Pancreas (tissue), 10 donors: ENCODE measurements at regions not wholly inside any gene's neighbourhood (a gene's known extent, or its start where the extent isn't known, plus 50 kb on each side); places are given as distances from the start of the nearest gene placed in this dataset.

Experiments used
- ATAC-seq, 4 donors: fragments of 200-7000 bp; cut with Tn5 transposase; one replicate each; pipeline versions ENCODE4 v1.8.0 to v1.9.1; 2020; ENCODE audit warnings: mild to moderate bottlenecking in 4 of 4, moderate library complexity in 4 of 4
- DNase-seq, 6 donors: peaks; one replicate each; pipeline ENCODE4 v3.0.0-alpha.2; 2020
- FAIRE-seq: peaks from 2 replicates; lab custom pipeline; 2012; peaks lifted over from hg19 to GRCh38; lab: Jason Lieb, UNC
- H3K27ac ChIP-seq, 4 donors: fragments of 200-600 bp; sonication (generic); 1 replicate in 3 of 4; 2 replicates in 1 of 4; pipeline versions ENCODE4 v1.5.0 to v1.8.0; 2020
- H3K27me3 ChIP-seq, 4 donors: fragments of 200-600 bp; one replicate each; pipeline ENCODE4 v1.8.0; 2021
- H3K36me3 ChIP-seq, 3 donors: fragments of 200-600 bp; sonication (generic) in 1 of 3; one replicate each; pipeline versions ENCODE4 v1.5.0 to v1.8.0; 2020 to 2021
- H3K4me1 ChIP-seq, 3 donors: fragments of 200-600 bp; one replicate each; pipeline ENCODE4 v1.8.0; 2021
- H3K4me3 ChIP-seq, 4 donors: fragments of 200-600 bp; sonication (generic) in 2 of 4; one replicate each; pipeline versions ENCODE4 v1.5.0 to v1.8.0; 2020 to 2021
- H3K9me3 ChIP-seq, 4 donors: fragments of 200-600 bp; one replicate each; pipeline ENCODE4 v1.8.0; 2021
- CTCF ChIP-seq, 4 donors: fragments of 200-600 bp; sonication (generic) in 3 of 4; IDR thresholded peaks; one replicate each; pipeline versions ENCODE4 v1.5.0 to v1.8.0; 2021; ENCODE audit warnings: antibody characterized with exemption in 4 of 4
- WGBS, 2 donors: extraction: QIAGEN DNeasy Blood & Tissue Kit; methylation state at CpG; one replicate each; pipeline ENCODE4 v1.1.7; 2013; 5-methylcytosine and 5-hydroxymethylcytosine counted together
- intact Hi-C, 3 donors: fragments of 100-400 bp; cut with DNase I; formaldehyde crosslinking; loops; one replicate each; pipeline versions ENCODE4 v1.11.1 to v1.14.2; 2022
- donor health status: healthy with polysubstance abuse.
- donor health status: DM: no; HTN: no; CAD: no; lungs with moderate emphysema.
- donor health status: DM: no; HTN: no; CAD: no.
- donor health status: control.
- donor health status: control.
- donor health status: Bipolar disorder and iron deficiency.
- donor health status: DM: yes; HTN: yes; CAD: no.
- donor health status: DM: no; HTN: no; CAD: no.
- donor health status: DM: no; HTN: no; CAD: no.
- donor health status: DM: yes; HTN: yes; CAD: no.

GRCh38 chr11:19450282-19450681 is 209.5 kb upstream of the E2F8 start:
- intact Hi-C loops = no loop called here

GRCh38 chr11:19448651-19449050 is 207.9 kb upstream of the E2F8 start:
- no peak for DNase-seq
- Histone ChIP-seq H3K27ac (no peak overlapping the region), H3K4me1 (no peaks in the 10 kb centered on the region), H3K27me3 (no peaks in the 10 kb centered on the region), H3K4me3 (no peak overlapping the region), H3K36me3 (no peaks in the 10 kb centered on the region), H3K9me3 (no peaks in the 10 kb centered on the region)
- intact Hi-C loops = no loop called here
- 59 to 64% methylated on average over 2 of the region's 2 CpGs for WGBS, 2 donors
- no peak for FAIRE-seq
- no peak for ATAC-seq
- no peak for TF ChIP-seq CTCF (IDR thresholded peaks at IDR 0.05)

More at GRCh38 chr11:19450282-19450681, 209.5 kb upstream of the E2F8 start:
- Histone ChIP-seq H3K4me3 (no peak overlapping the region), H3K27ac (no peak overlapping the region), H3K27me3 (no peaks in the 10 kb centered on the region), H3K4me1 (no peaks in the 10 kb centered on the region), H3K9me3 (no peaks in the 10 kb centered on the region), H3K36me3 (no peaks in the 10 kb centered on the region)
- no peak for TF ChIP-seq CTCF (IDR thresholded peaks at IDR 0.05)
- ATAC-seq = no peak
- no peak for DNase-seq
- 89 to 92% methylated on average over 1 of the region's 1 CpG for WGBS, 2 donors
- FAIRE-seq = no peak

- TF ChIP-seq CTCF (IDR thresholded peaks at IDR 0.05) = no peak
- no peak overlapping the region for H3K4me3 ChIP-seq
- H3K27me3 ChIP-seq = no peaks in the 10 kb centered on the region
- no peak for FAIRE-seq
- no peak for ATAC-seq
- no peaks in the 10 kb centered on the region for H3K9me3 ChIP-seq
- intact Hi-C loops = no loop called here
- H3K36me3 ChIP-seq = no peaks in the 10 kb centered on the region
- H3K27ac ChIP-seq = no peak overlapping the region
- no peak for DNase-seq
- H3K4me1 ChIP-seq = peaks cover 0 to 5% (median 0%) of the 10 kb centered on the region in 3 donors
- 60 to 70% methylated on average over 5 of the region's 5 CpGs for WGBS, 2 donors
These were observed 206.4 kb upstream of the E2F8 start for GRCh38 chr11:19447150-19447566.

- Histone ChIP-seq H3K27ac (no peak overlapping the region), H3K9me3 (no peaks in the 10 kb centered on the region), H3K36me3 (no peaks in the 10 kb centered on the region), H3K4me3 (no peak overlapping the region), H3K27me3 (no peaks in the 10 kb centered on the region), H3K4me1 (peaks cover 0 to 9% (median 6%) of the 10 kb centered on the region in 3 donors)
- ATAC-seq (no peak), FAIRE-seq (no peak), DNase-seq (no peak)
- TF ChIP-seq CTCF (IDR thresholded peaks at IDR 0.05) = no peak
- intact Hi-C loops = no loop called here
- WGBS, 2 donors = 48% methylated on average over 2 of the region's 2 CpGs
These were observed 205.0 kb upstream of the E2F8 start for GRCh38 chr11:19445771-19446170.

GRCh38 chr11:19444231-19444630 is 203.5 kb upstream of the E2F8 start:
- H3K27ac ChIP-seq = no peak overlapping the region
- no peak overlapping the region for H3K4me3 ChIP-seq
- TF ChIP-seq CTCF (IDR thresholded peaks at IDR 0.05) = no peak
- 83 to 85% methylated on average over 2 of the region's 2 CpGs for WGBS, 2 donors
- H3K4me1 ChIP-seq = peaks cover 0 to 9% (median 6%) of the 10 kb centered on the region in 3 donors
- ATAC-seq (no peak), FAIRE-seq (no peak), DNase-seq (no peak)
- no peaks in the 10 kb centered on the region for H3K9me3 ChIP-seq
- intact Hi-C loops = no loop called here
- H3K36me3 ChIP-seq = no peaks in the 10 kb centered on the region
- H3K27me3 ChIP-seq = no peaks in the 10 kb centered on the region
